HCT116 (cell line): ENCODE measurements at regions not wholly inside any gene's neighbourhood (a gene's known extent, or its start where the extent isn't known, plus 50 kb on each side); places are given as distances from the start of the nearest gene placed in this dataset.

Experiments
- ATAC-seq: fragments of 200-7000 bp; cut with Tn5 transposase; 2 replicates; pipeline ENCODE4 v1.9.1; 2020; ENCODE audit warnings: mild to moderate bottlenecking, moderate library complexity
- BruUV-seq: library from RNA; stranded (reverse); fragments of 400-500 nt; replicated peaks from 2 replicates; lab custom pipeline; 2021; lab: Mats Ljungman, UMichigan
- CTCF ChIA-PET: fragments of 300-600 bp; sonication (Branson Sonifier 250); formaldehyde crosslinking; loops from one replicate; lab custom pipeline; 2021; ENCODE audit warnings: antibody characterized with exemption; lab: Charles Lee
- POLR2A ChIA-PET: fragments of 300-600, 350-600 bp; sonication (Branson Sonifier 250); formaldehyde crosslinking; loops from one replicate; lab custom pipeline; 2021; ENCODE audit warnings: antibody characterized with exemption; lab: Charles Lee
- RAD21 ChIA-PET, 2 experiments: fragments of 300-600 bp; sonication (Branson Sonifier 250); formaldehyde crosslinking; loops; one replicate each; lab custom pipeline; 2023; ENCODE audit warnings: low total read pairs in 2 of 2; ENCODE audit not compliant: uncharacterized antibody in 2 of 2, unreplicated experiment in 2 of 2, low non-redundant PET in 1 of 2; lab: Charles Lee
- DNase-seq: peaks from one replicate; pipeline ENCODE4 v3.0.0-alpha.2; 2010; ENCODE audit warnings: low read depth, low spot score
- H2AFZ ChIP-seq: fragments of 200-600 bp; shearing (Covaris generic), sonication (generic); 2 replicates; pipeline ENCODE4 v1.6.1; 2017; ENCODE audit warnings: low read depth, mixed run types, mixed read lengths, antibody characterized with exemption, low read length; ENCODE audit not compliant: poor library complexity, severe bottlenecking
- H3K27ac ChIP-seq: 2 replicates; pipeline ENCODE4 v1.5.1; 2012; ENCODE audit warnings: low read depth, low read length
- H3K27me3 ChIP-seq: fragments of 200-600 bp; sonication (generic); 2 replicates; pipeline ENCODE4 v1.6.1; 2016; ENCODE audit warnings: mixed run types, low read length, mixed read lengths; ENCODE audit not compliant: insufficient read depth
- H3K36me3 ChIP-seq, 2 experiments: fragments of 200-500 bp in 1 of 2; fragments of 200-600 bp in 1 of 2; sonication (Bioruptor generic) in 1 of 2; sonication (generic) in 1 of 2; 2 replicates each; pipeline versions ENCODE4 v1.5.1 to v1.6.1; 2014 to 2016; ENCODE audit warnings: low read length in 2 of 2, inconsistent platforms in 1 of 2, mixed read lengths in 1 of 2, mixed run types in 1 of 2; ENCODE audit not compliant: insufficient read depth in 2 of 2, control insufficient read depth in 1 of 2
- H3K4me1 ChIP-seq, 2 experiments: fragments of 200-600 bp in 1 of 2; sonication (generic) in 1 of 2; 2 replicates each; pipeline versions ENCODE4 v1.5.1 to v1.6.1; 2012 to 2017; ENCODE audit warnings: low read length in 2 of 2, inconsistent platforms in 1 of 2, mild to moderate bottlenecking in 1 of 2, mixed read lengths in 1 of 2, mixed run types in 1 of 2, moderate library complexity in 1 of 2; ENCODE audit not compliant: insufficient read depth in 2 of 2, control insufficient read depth in 1 of 2
- H3K4me2 ChIP-seq: fragments of 200-600 bp; sonication (generic); 2 replicates; pipeline ENCODE4 v1.6.1; 2017; ENCODE audit warnings: mixed run types, low read length, mixed read lengths
- H3K4me3 ChIP-seq, 2 experiments: fragments of 200-600 bp in 1 of 2; sonication (generic) in 1 of 2; replicated peaks in 1 of 2; 2 replicates each; pipeline ENCODE4 v1.5.1; 2011 to 2016; ENCODE audit warnings: low read length in 2 of 2, control low read depth in 1 of 2, low read depth in 1 of 2, mild to moderate bottlenecking in 1 of 2, mixed read lengths in 1 of 2, mixed run types in 1 of 2
- H3K79me2 ChIP-seq: fragments of 200-600 bp; sonication (generic); 2 replicates; pipeline ENCODE4 v1.6.1; 2017; ENCODE audit warnings: mild to moderate bottlenecking, mixed run types, low read length, moderate library complexity, mixed read lengths; ENCODE audit not compliant: insufficient read depth
- H3K9ac ChIP-seq: fragments of 200-600 bp; sonication (generic); 2 replicates; pipeline ENCODE4 v1.6.1; 2016; ENCODE audit warnings: low read length, mixed read lengths
- H3K9me2 ChIP-seq: fragments of 200-600 bp; sonication (generic), shearing (Covaris generic); 2 replicates; pipeline ENCODE4 v1.6.1; 2017; ENCODE audit warnings: mixed run types, mild to moderate bottlenecking, moderate library complexity; ENCODE audit not compliant: insufficient read depth
- H3K9me3 ChIP-seq, 2 experiments: fragments of 200-500 bp in 1 of 2; fragments of 200-600 bp in 1 of 2; sonication (Bioruptor generic) in 1 of 2; sonication (generic) in 1 of 2; 2 replicates each; pipeline ENCODE4 v1.6.1; 2014 to 2017; ENCODE audit warnings: low read length in 2 of 2, mixed read lengths in 2 of 2, inconsistent platforms in 1 of 2, low read depth in 1 of 2, mild to moderate bottlenecking in 1 of 2, mixed run types in 1 of 2, moderate library complexity in 1 of 2; ENCODE audit not compliant: control insufficient read depth in 1 of 2, insufficient read depth in 1 of 2
- H4K20me1 ChIP-seq: fragments of 200-600 bp; sonication (generic), shearing (Covaris generic); 2 replicates; pipeline ENCODE4 v1.6.1; 2017; ENCODE audit warnings: mixed run types, mild to moderate bottlenecking, moderate library complexity; ENCODE audit not compliant: insufficient read depth
- EGR1 ChIP-seq: IDR thresholded peaks from 2 replicates; pipeline ENCODE4 v1.6.1; 2012; ENCODE audit warnings: low read depth
- POLR2A ChIP-seq: IDR thresholded peaks from 2 replicates; pipeline ENCODE4 v1.7.0; 2011; ENCODE audit warnings: borderline replicate concordance; ENCODE audit not compliant: insufficient read depth, insufficient read length; ENCODE audit errors: extremely low read depth
- RAD21 ChIP-seq: IDR thresholded peaks from 2 replicates; pipeline ENCODE4 v1.6.1; 2012; ENCODE audit warnings: low read depth, mild to moderate bottlenecking
- SIN3A ChIP-seq: IDR thresholded peaks from 2 replicates; pipeline ENCODE4 v1.6.1; 2012; ENCODE audit warnings: low read depth
- SP1 ChIP-seq: IDR thresholded peaks from 2 replicates; pipeline ENCODE4 v1.6.1; 2012; ENCODE audit warnings: low read depth
- SRF ChIP-seq: IDR thresholded peaks from 2 replicates; pipeline ENCODE4 v1.6.1; 2012; ENCODE audit warnings: low read depth
- TCF7L2 ChIP-seq: IDR thresholded peaks from 2 replicates; pipeline ENCODE4 v1.7.0; 2011; ENCODE audit warnings: borderline replicate concordance, inconsistent platforms; ENCODE audit not compliant: insufficient read depth, insufficient read length; ENCODE audit errors: extremely low read depth
- ZFX ChIP-seq: fragments of 450-650 bp; IDR thresholded peaks from 2 replicates; pipeline ENCODE4 v1.6.1; 2017
- ZNF274 ChIP-seq: fragments of 200-500 bp; sonication (Bioruptor generic); IDR thresholded peaks from 2 replicates; pipeline ENCODE4 v1.6.1; 2014; ENCODE audit warnings: mild to moderate bottlenecking, low read depth, low read length, inconsistent platforms
- intact Hi-C: fragments of 100-400 bp; cut with micrococcal nuclease; formaldehyde crosslinking; loops from 2 replicates; pipeline ENCODE4 v1.10.0; 2022
- TF ChIP-seq, protein P1 (sequence below), 3 experiments: fragments of 200-600 bp in 1 of 3; sonication (generic) in 1 of 3; IDR thresholded peaks in 2 of 3; conservative IDR thresholded peaks in 1 of 3; 2 replicates each; pipeline ENCODE4 v1.5.1; 2012 to 2017; ENCODE audit warnings: low read depth in 2 of 3, low read length in 2 of 3, antibody characterized with exemption in 1 of 3, borderline replicate concordance in 1 of 3, control low read depth in 1 of 3, mild to moderate bottlenecking in 1 of 3, mixed read lengths in 1 of 3, mixed run types in 1 of 3, moderate library complexity in 1 of 3; ENCODE audit not compliant: insufficient read depth in 1 of 3
- TF ChIP-seq, protein P2 (sequence below): IDR thresholded peaks from 2 replicates; pipeline ENCODE4 v1.6.1; 2012
- TF ChIP-seq, protein P3 (sequence below): IDR thresholded peaks from 2 replicates; pipeline ENCODE4 v1.6.1; 2012

DNA sequence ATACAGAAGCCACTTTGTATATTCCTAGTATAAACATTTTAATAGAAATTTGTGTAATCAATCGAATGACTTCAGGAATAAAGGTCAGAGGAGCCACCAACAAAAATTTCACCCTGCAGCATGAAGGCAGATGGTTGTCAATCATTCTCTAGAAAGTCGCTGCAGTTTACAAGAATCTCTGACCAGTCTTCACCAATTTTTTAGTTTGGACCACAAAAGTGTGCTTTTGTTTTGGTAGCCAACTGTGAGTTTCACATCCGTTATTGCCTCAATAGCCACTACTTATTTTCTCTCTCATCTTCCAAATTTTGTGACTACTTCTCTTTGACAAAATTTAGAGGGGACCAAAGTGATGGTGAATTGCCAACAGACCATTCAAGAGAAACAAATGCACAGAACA, 1155.6 kb downstream of the AMY1C start (continued):
- TF ChIP-seq EGR1 (no peak), SIN3A (no peak)

DNA sequence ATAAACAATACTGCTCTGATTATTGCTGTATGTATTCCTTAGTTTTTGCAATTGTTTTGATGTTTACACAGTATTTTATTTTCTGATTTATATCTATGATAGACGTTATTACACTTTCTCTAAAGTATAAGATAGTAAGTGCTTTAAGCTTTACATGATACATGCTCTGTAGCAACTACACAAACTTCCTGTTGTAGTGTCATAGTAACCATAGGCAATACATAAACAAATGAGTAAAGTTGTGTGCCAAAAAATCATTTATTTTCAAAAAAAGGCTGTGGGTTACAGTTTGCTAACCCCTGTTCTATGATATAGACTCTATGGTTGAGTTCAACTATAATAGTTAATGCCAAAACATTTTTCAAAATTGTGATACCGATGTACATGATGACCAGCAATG, 1156.4 kb downstream of the AMY1C start:
- Histone ChIP-seq H3K9me3 (peaks cover 3 to 16% of the 10 kb centered on the region in 2 experiments; a peak in 3 of 4 replicates), H3K4me2 (no peak overlapping the region)
- TF ChIP-seq, protein P1, sequence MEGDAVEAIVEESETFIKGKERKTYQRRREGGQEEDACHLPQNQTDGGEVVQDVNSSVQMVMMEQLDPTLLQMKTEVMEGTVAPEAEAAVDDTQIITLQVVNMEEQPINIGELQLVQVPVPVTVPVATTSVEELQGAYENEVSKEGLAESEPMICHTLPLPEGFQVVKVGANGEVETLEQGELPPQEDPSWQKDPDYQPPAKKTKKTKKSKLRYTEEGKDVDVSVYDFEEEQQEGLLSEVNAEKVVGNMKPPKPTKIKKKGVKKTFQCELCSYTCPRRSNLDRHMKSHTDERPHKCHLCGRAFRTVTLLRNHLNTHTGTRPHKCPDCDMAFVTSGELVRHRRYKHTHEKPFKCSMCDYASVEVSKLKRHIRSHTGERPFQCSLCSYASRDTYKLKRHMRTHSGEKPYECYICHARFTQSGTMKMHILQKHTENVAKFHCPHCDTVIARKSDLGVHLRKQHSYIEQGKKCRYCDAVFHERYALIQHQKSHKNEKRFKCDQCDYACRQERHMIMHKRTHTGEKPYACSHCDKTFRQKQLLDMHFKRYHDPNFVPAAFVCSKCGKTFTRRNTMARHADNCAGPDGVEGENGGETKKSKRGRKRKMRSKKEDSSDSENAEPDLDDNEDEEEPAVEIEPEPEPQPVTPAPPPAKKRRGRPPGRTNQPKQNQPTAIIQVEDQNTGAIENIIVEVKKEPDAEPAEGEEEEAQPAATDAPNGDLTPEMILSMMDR (IDR thresholded peaks at IDR 0.05 in 2 of 3, conservative IDR thresholded peaks at IDR 0.05 in 1 of 3; ENCODE audit: borderline replicate concordance in 1 of 3, insufficient read depth in 1 of 3, low read depth in 2 of 3, low read length in 2 of 3) = no peak
- TF ChIP-seq TCF7L2 = no peak
- TF ChIP-seq SP1 = no peak
- no peak for TF ChIP-seq SIN3A
- TF ChIP-seq POLR2A = no peak
- TF ChIP-seq, protein P2, sequence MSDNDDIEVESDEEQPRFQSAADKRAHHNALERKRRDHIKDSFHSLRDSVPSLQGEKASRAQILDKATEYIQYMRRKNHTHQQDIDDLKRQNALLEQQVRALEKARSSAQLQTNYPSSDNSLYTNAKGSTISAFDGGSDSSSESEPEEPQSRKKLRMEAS = no peak
- no peak for TF ChIP-seq SRF
- no peak for TF ChIP-seq ZNF274
- TF ChIP-seq ZFX = no peak
- TF ChIP-seq, protein P3, sequence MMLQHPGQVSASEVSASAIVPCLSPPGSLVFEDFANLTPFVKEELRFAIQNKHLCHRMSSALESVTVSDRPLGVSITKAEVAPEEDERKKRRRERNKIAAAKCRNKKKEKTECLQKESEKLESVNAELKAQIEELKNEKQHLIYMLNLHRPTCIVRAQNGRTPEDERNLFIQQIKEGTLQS = no peak
- TF ChIP-seq RAD21 = no peak
- TF ChIP-seq, all 23 proteins: peak for 0
- Histone ChIP-seq H3K79me2 (no peaks in the 10 kb centered on the region), H3K9ac (no peak overlapping the region), H3K27ac (no peak overlapping the region), H3K36me3 (no peaks in the 10 kb centered on the region), H3K4me3 (no peak overlapping the region), H4K20me1 (no peaks in the 10 kb centered on the region), H2AFZ (no peak overlapping the region), H3K4me1 (no peaks in the 10 kb centered on the region), H3K9me2 (no peaks in the 10 kb centered on the region), H3K27me3 (no peaks in the 10 kb centered on the region)
- ChIA-PET RAD21 (no interaction called here), CTCF (no interaction called here), POLR2A (no interaction called here)
- no peak for ATAC-seq
- intact Hi-C loops = no loop called here
- BruUV-seq = no TSS peak
- DNase-seq = no peak
